Breast epithelium (tissue), 4 donors: ENCODE measurements at regions not wholly inside any gene's neighbourhood (a gene's known extent, or its start where the extent isn't known, plus 50 kb on each side); places are given as distances from the start of the nearest gene placed in this dataset.

ENCODE experiments used
- DNase-seq, 2 donors: peaks; one replicate each; pipeline ENCODE4 v3.0.0-alpha.2; 2019; ENCODE audit warnings: low spot score in 2 of 2
- H3K27ac ChIP-seq, 2 donors: fragments of 200-600 bp; sonication (generic) in 1 of 2; one replicate each; pipeline ENCODE4 v1.5.1; 2016 to 2019; ENCODE audit warnings: mild to moderate bottlenecking in 1 of 2
- H3K27me3 ChIP-seq, 2 donors: fragments of 200-600 bp; sonication (generic) in 1 of 2; one replicate each; pipeline versions ENCODE4 v1.5.1 to v1.6.0; 2017 to 2019; ENCODE audit warnings: control low read depth in 1 of 2, mild to moderate bottlenecking in 1 of 2
- H3K36me3 ChIP-seq: fragments of 200-600 bp; one replicate; pipeline ENCODE4 v1.5.1; 2019
- H3K4me1 ChIP-seq, 2 donors: fragments of 200-600 bp; sonication (generic); one replicate each; pipeline ENCODE4 v1.5.1; 2016 to 2019; ENCODE audit warnings: control low read depth in 1 of 2
- H3K4me3 ChIP-seq, 3 donors: fragments of 200-600 bp; sonication (generic); 1 replicate in 2 of 3; 2 replicates in 1 of 3; pipeline ENCODE4 v1.5.1; 2016 to 2019; ENCODE audit warnings: mild to moderate bottlenecking in 3 of 3, moderate library complexity in 2 of 3
- H3K9me3 ChIP-seq, 2 donors: fragments of 200-600 bp; sonication (generic) in 1 of 2; one replicate each; pipeline ENCODE4 v1.5.1; 2016 to 2019; ENCODE audit warnings: control low read depth in 1 of 2
- CTCF ChIP-seq, 3 donors: fragments of 450-650 bp; IDR thresholded peaks; one replicate each; pipeline ENCODE4 v1.5.1; 2016 to 2017; ENCODE audit warnings: antibody characterized with exemption in 3 of 3, mild to moderate bottlenecking in 3 of 3, moderate library complexity in 3 of 3
- POLR2A ChIP-seq: fragments of 450-650 bp; IDR thresholded peaks from one replicate; pipeline ENCODE4 v1.6.1; 2016; ENCODE audit warnings: antibody characterized with exemption, mild to moderate bottlenecking, moderate library complexity
- POLR2AphosphoS5 ChIP-seq, 3 donors: sonication (generic); formaldehyde crosslinking; IDR thresholded peaks; one replicate each; pipeline ENCODE4 v1.6.1; 2017; ENCODE audit warnings: antibody characterized with exemption in 3 of 3
- intact Hi-C: fragments of 100-400 bp; cut with DNase I; formaldehyde crosslinking; loops from one replicate; pipeline ENCODE4 v1.15.1; 2023; ENCODE audit warnings: low total_unique reads

- H3K4me1 ChIP-seq = no peaks in the 10 kb centered on the region
- H3K27me3 ChIP-seq = peaks cover 0 to 25% of the 10 kb centered on the region in 2 donors
- H3K27ac ChIP-seq = no peak overlapping the region
- H3K9me3 ChIP-seq = no peaks in the 10 kb centered on the region
- no peak for DNase-seq
- H3K4me3 ChIP-seq = no peak overlapping the region
- intact Hi-C loops = no loop called here
- H3K36me3 ChIP-seq = no peaks in the 10 kb centered on the region
- TF ChIP-seq POLR2A = no peak
- no peak for TF ChIP-seq CTCF (IDR thresholded peaks at IDR 0.05)
- no peak for TF ChIP-seq POLR2AphosphoS5 (IDR thresholded peaks at IDR 0.05)
Observed at GRCh38 chr9:36781533-36781932, 208.8 kb downstream of the MELK start.
